ENCODE measurements at regions not wholly inside any gene's neighbourhood (a gene's known extent, or its start where the extent isn't known, plus 50 kb on each side); places are given as distances from the start of the nearest gene placed in this dataset.
"Not testable (repeated sequence)": the region's sequence is repeated elsewhere in the genome, so short reads cannot be mapped to it uniquely, and the experiment has no call there.

- no peak for DNase-seq (ENCODE audit: low read depth, low spot score)
Observed at GRCh38 chr1:60916906-60917305, 165.5 kb upstream of the NFIA start.

- no peak for DNase-seq (ENCODE audit: low read depth, low spot score)
Observed at GRCh38 chr1:60916199-60916598, 166.2 kb upstream of the NFIA start.

GRCh38 chr1:60915441-60915840 lies 166.9 kb upstream of the NFIA start:
- DNase-seq (ENCODE audit: low read depth, low spot score): no peak

GRCh38 chr1:60914982-60915381 lies 167.4 kb upstream of the NFIA start:
- DNase-seq (ENCODE audit: low read depth, low spot score): no peak

- not testable (repeated sequence) for DNase-seq (ENCODE audit: low read depth, low spot score)
Observed at GRCh38 chr1:60913708-60914107, 168.7 kb upstream of the NFIA start.

- no peak for DNase-seq (ENCODE audit: low read depth, low spot score)
Observed at GRCh38 chr1:60913039-60913438, 169.3 kb upstream of the NFIA start.

GRCh38 chr1:60911966-60912697 lies 170.2 kb upstream of the NFIA start:
- no peak for DNase-seq (ENCODE audit: low read depth, low spot score)

- no peak for DNase-seq (ENCODE audit: low read depth, low spot score)
Observed at GRCh38 chr1:60908159-60908558, 174.2 kb upstream of the NFIA start.

- DNase-seq (ENCODE audit: low read depth, low spot score): no peak
Observed at GRCh38 chr1:60906526-60906925, 175.8 kb upstream of the NFIA start.

- DNase-seq (ENCODE audit: low read depth, low spot score): no peak
Observed at GRCh38 chr1:60906039-60906438, 176.3 kb upstream of the NFIA start.

- peak; percentile 90 for DNase-seq (ENCODE audit: low read depth, low spot score)
Observed at GRCh38 chr1:60904099-60904851, 178.1 kb upstream of the NFIA start.

GRCh38 chr1:60903591-60903990 lies 178.8 kb upstream of the NFIA start:
- peak; percentile 65 for DNase-seq (ENCODE audit: low read depth, low spot score)

- DNase-seq (ENCODE audit: low read depth, low spot score): no peak
Observed at GRCh38 chr1:60899464-60899863, 182.9 kb upstream of the NFIA start.

- DNase-seq (ENCODE audit: low read depth, low spot score): no peak
Observed at GRCh38 chr1:60898987-60899386, 183.4 kb upstream of the NFIA start.

GRCh38 chr1:60898413-60898812 lies 183.9 kb upstream of the NFIA start:
- DNase-seq (ENCODE audit: low read depth, low spot score): no peak

GRCh38 chr1:60896701-60897363 lies 185.5 kb upstream of the NFIA start:
- DNase-seq (ENCODE audit: low read depth, low spot score): peak; percentile 50

GRCh38 chr1:60895701-60896100 lies 186.7 kb upstream of the NFIA start:
- DNase-seq (ENCODE audit: low read depth, low spot score): peak; percentile 19

- DNase-seq (ENCODE audit: low read depth, low spot score): peak; percentile 84
Observed at GRCh38 chr1:60895252-60895651, 187.1 kb upstream of the NFIA start.

- DNase-seq (ENCODE audit: low read depth, low spot score): no peak
Observed at GRCh38 chr1:60894741-60895140, 187.6 kb upstream of the NFIA start.

GRCh38 chr1:60894130-60894529 lies 188.2 kb upstream of the NFIA start:
- DNase-seq (ENCODE audit: low read depth, low spot score): no peak

GRCh38 chr1:60893136-60893930 lies 189.0 kb upstream of the NFIA start:
- DNase-seq (ENCODE audit: low read depth, low spot score): peak; percentile 28

GRCh38 chr1:60891765-60892164 lies 190.6 kb upstream of the NFIA start:
- no peak for DNase-seq (ENCODE audit: low read depth, low spot score)

Measured in astrocyte of the hippocampus (primary cell).